Right ventricle myocardium superior (tissue), 1 donor: ENCODE measurements at regions not wholly inside any gene's neighbourhood (a gene's known extent, or its start where the extent isn't known, plus 50 kb on each side); places are given as distances from the start of the nearest gene placed in this dataset.

ENCODE experiments used
- ATAC-seq: fragments of 200-7000 bp; cut with Tn5 transposase; one replicate; pipeline ENCODE4 v1.9.1; 2020; ENCODE audit warnings: mild to moderate bottlenecking; ENCODE audit not compliant: poor library complexity
- DNase-seq: peaks from one replicate; pipeline ENCODE4 v3.0.0-alpha.2; 2020
- intact Hi-C: fragments of 100-400 bp; cut with DNase I; formaldehyde crosslinking; loops from one replicate; pipeline ENCODE4 v1.11.2; 2022
- donor health status: DM: no; HTN: yes; CAD: no; lungs with severe emphysema.

- no peak for ATAC-seq
These were observed 52.2 kb upstream of the HES1 start for GRCh38 chr3:194083637-194084224.

GRCh38 chr3:194084284-194084683 is 51.7 kb upstream of the HES1 start:
- no peak for DNase-seq
- ATAC-seq, result no peak

More at GRCh38 chr3:194083637-194084224, 52.2 kb upstream of the HES1 start:
- DNase-seq, result no peak
- intact Hi-C loops, result no loop called here

More at GRCh38 chr3:194084284-194084683, 51.7 kb upstream of the HES1 start:
- intact Hi-C loops, result no loop called here
